HG03095 (cell line): ENCODE measurements at regions not wholly inside any gene's neighbourhood (a gene's known extent, or its start where the extent isn't known, plus 50 kb on each side); places are given as distances from the start of the nearest gene placed in this dataset.
A peak's percentile ranks its signal among the peaks of the same experiment; 100 is the strongest.
"Not testable (repeated sequence)": the region's sequence is repeated elsewhere in the genome, so short reads cannot be mapped to it uniquely, and the experiment has no call there.

ENCODE experiments used
- ATAC-seq: cut with Tn5 transposase; IDR thresholded peaks from one replicate; pipeline ENCODE4 v1.9.1; 2021; ENCODE audit warnings: moderate library complexity; ENCODE audit not compliant: unreplicated experiment

GRCh38 chr2:195364015-195364965, 292.7 kb upstream of the SLC39A10 start:
- ATAC-seq, result no peak

- no peak for ATAC-seq
Measured at GRCh38 chr2:195363496-195363895, 293.5 kb upstream of the SLC39A10 start.

- no peak for ATAC-seq
Measured at GRCh38 chr2:195360242-195360641, 296.8 kb upstream of the SLC39A10 start.

GRCh38 chr2:195359043-195359735, 297.8 kb upstream of the SLC39A10 start:
- no peak for ATAC-seq

GRCh38 chr2:195356920-195357440, 300.0 kb upstream of the SLC39A10 start:
- ATAC-seq, result no peak

GRCh38 chr2:195356026-195356425, 301.0 kb upstream of the SLC39A10 start:
- no peak for ATAC-seq

GRCh38 chr2:195352581-195352980, 304.4 kb upstream of the SLC39A10 start:
- ATAC-seq, result no peak

- ATAC-seq, result no peak
Measured at GRCh38 chr2:195343942-195344530, 313.0 kb upstream of the SLC39A10 start.

- no peak for ATAC-seq
Measured at GRCh38 chr2:195343540-195343939, 313.5 kb upstream of the SLC39A10 start.

- no peak for ATAC-seq
Measured at GRCh38 chr2:195342061-195342460, 315.0 kb upstream of the SLC39A10 start.

GRCh38 chr2:195338856-195339255, 318.2 kb upstream of the SLC39A10 start:
- ATAC-seq, result no peak

- no peak for ATAC-seq
Measured at GRCh38 chr2:195337597-195337996, 319.4 kb upstream of the SLC39A10 start.

- ATAC-seq, result no peak
Measured at GRCh38 chr2:195333869-195334268, 323.2 kb upstream of the SLC39A10 start.

GRCh38 chr2:195331966-195332365, 325.1 kb upstream of the SLC39A10 start:
- ATAC-seq, result no peak

GRCh38 chr2:195331129-195331528, 325.9 kb upstream of the SLC39A10 start:
- no peak for ATAC-seq

GRCh38 chr2:195330513-195330956, 326.5 kb upstream of the SLC39A10 start:
- ATAC-seq, result no peak

- not testable (repeated sequence) for ATAC-seq
Measured at GRCh38 chr2:195329784-195330183, 327.2 kb upstream of the SLC39A10 start.

- ATAC-seq, result no peak
Measured at GRCh38 chr2:195326537-195326936, 330.5 kb upstream of the SLC39A10 start.

- ATAC-seq, result no peak
Measured at GRCh38 chr2:195322324-195322723, 334.7 kb upstream of the SLC39A10 start.

- peak; percentile 56 for ATAC-seq
Measured at GRCh38 chr2:195320413-195320973, 336.5 kb upstream of the SLC39A10 start.
